Bronchial epithelial cell (primary cell): ENCODE measurements at regions not wholly inside any gene's neighbourhood (a gene's known extent, or its start where the extent isn't known, plus 50 kb on each side); places are given as distances from the start of the nearest gene placed in this dataset.
A peak's percentile ranks its signal among the peaks of the same experiment; 100 is the strongest.

ENCODE experiments used
- DNase-seq: peaks from one replicate; pipeline ENCODE4 v3.0.0-alpha.2; 2010; ENCODE audit warnings: low read depth
- FAIRE-seq: peaks from 2 replicates; lab custom pipeline; 2011; peaks lifted over from hg19 to GRCh38; lab: Jason Lieb, UNC
- H3K27me3 ChIP-seq: 2 replicates; pipeline ENCODE4 v1.5.1; 2011; ENCODE audit warnings: low read length; ENCODE audit not compliant: control insufficient read depth, insufficient read depth
- H3K36me3 ChIP-seq: 2 replicates; pipeline ENCODE4 v1.5.1; 2011; ENCODE audit warnings: low read length; ENCODE audit not compliant: control insufficient read depth, insufficient read depth
- H3K4me3 ChIP-seq: 2 replicates; pipeline ENCODE4 v1.5.1; 2011; ENCODE audit warnings: mild to moderate bottlenecking, low read depth, low read length, control low read depth
- TF ChIP-seq, protein P1 (sequence below): IDR thresholded peaks from 2 replicates; pipeline ENCODE4 v1.5.1; 2011; ENCODE audit warnings: mild to moderate bottlenecking, moderate library complexity, low read length, control low read depth, inconsistent platforms; ENCODE audit not compliant: insufficient read depth, severe bottlenecking

DNA sequence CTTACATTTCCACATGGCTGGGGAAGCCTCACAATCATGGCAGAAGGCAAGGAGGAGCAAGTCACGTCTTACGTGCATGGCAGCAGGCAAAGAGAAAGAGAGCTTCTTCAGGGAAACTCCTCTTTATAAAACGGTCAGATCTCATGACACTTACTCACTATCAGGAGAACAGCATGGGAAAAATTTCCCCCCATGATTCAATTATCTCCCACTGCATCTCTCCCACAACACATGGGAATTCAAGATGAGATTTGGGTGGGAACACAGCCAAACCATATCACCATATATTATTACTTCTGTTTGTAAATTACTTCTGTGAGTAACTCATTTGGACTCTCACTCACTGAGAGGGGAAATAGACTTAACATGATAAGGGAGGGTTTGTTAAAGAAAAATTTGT, 1496.8 kb upstream of the TMEM132C start:
- no peaks in the 10 kb centered on the region for H3K36me3 ChIP-seq
- TF ChIP-seq, protein P1, sequence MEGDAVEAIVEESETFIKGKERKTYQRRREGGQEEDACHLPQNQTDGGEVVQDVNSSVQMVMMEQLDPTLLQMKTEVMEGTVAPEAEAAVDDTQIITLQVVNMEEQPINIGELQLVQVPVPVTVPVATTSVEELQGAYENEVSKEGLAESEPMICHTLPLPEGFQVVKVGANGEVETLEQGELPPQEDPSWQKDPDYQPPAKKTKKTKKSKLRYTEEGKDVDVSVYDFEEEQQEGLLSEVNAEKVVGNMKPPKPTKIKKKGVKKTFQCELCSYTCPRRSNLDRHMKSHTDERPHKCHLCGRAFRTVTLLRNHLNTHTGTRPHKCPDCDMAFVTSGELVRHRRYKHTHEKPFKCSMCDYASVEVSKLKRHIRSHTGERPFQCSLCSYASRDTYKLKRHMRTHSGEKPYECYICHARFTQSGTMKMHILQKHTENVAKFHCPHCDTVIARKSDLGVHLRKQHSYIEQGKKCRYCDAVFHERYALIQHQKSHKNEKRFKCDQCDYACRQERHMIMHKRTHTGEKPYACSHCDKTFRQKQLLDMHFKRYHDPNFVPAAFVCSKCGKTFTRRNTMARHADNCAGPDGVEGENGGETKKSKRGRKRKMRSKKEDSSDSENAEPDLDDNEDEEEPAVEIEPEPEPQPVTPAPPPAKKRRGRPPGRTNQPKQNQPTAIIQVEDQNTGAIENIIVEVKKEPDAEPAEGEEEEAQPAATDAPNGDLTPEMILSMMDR, result no peak
- H3K27me3 ChIP-seq, result no peaks in the 10 kb centered on the region
- no peak overlapping the region for H3K4me3 ChIP-seq
- no peak for DNase-seq
- no peak for FAIRE-seq

DNA sequence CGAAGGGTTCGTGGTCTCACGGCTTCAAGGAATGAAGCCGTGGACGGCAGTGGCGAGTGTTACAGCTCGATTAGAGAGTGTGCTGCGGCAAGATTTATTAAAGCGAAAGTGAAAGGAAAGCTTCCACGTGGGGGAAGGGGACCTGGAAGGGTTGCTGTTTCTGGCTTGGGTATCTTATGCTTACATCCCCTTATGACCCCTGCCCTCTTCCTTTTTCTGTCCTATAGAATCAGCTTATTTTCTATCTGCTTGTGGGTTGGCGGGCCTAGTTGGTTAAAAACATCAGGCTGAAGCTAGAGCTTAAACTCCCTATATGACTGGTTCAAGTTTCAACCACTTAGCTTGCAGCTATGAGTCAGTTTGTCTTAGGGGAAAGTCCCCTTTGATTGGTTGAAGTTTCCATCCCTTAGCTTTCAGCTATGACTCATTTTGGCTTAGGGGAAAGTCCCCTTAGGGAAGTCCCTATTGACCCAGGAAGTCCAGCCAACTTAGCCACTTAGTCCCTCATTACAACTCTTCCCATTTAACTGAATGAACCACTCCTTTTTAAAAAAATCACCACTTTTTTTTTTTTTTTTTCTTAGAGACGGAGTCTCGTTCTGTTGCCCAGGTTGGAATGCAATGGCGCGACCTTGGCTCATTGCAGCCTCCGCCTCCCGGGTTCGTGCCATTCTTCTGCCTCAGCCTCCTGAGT, 1494.7 kb upstream of the TMEM132C start:
- no peaks in the 10 kb centered on the region for H3K27me3 ChIP-seq
- no peaks in the 10 kb centered on the region for H3K36me3 ChIP-seq
- FAIRE-seq (no peak), DNase-seq (peak; percentile 42)
- H3K4me3 ChIP-seq, result no peak overlapping the region
- TF ChIP-seq, protein P1, result no peak

DNA sequence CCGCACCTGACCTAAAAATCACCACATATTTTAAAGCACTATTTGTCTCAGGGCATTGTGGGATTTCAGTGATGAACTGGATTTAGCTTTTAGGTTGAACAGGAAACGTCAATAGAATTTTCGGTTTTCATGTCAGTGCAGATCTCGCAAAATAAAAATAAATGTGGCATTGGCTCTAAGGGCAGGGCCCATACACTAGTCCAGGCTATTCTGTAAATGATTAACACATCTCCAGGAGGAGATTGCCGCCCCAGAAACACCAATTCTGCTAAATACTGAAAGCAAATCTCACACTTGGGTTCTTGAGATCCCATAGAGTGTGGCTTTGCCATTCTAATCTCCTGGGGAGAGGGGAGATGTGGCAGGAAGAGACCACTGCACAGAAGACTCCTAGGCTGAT, 1494.0 kb upstream of the TMEM132C start:
- no peak for FAIRE-seq
- DNase-seq, result no peak
- TF ChIP-seq, protein P1, result no peak
- H3K36me3 ChIP-seq, result no peaks in the 10 kb centered on the region
- H3K4me3 ChIP-seq, result no peak overlapping the region
- H3K27me3 ChIP-seq, result no peaks in the 10 kb centered on the region

DNA sequence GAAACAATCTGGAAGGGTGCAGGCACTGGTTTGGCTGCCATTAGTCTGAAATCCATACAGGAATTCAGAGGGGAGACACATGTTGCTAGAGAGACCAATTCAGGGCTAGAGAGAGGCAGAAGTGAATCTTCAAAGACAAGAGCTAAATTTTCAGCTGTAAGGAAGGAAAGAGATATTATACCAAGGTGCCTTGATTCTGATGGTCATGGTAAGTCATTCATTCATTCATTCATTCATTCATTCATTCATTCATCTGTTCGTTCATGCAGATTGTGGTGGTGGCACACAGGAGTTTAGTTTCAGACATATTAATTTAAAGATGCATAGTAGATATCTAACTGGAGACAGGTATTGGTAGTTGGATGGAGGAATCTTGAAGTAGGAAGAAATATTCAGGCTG, 1493.5 kb upstream of the TMEM132C start:
- TF ChIP-seq, protein P1, result no peak
- DNase-seq (no peak), FAIRE-seq (no peak)
- no peaks in the 10 kb centered on the region for H3K36me3 ChIP-seq
- H3K4me3 ChIP-seq, result no peak overlapping the region
- H3K27me3 ChIP-seq, result no peaks in the 10 kb centered on the region

DNA sequence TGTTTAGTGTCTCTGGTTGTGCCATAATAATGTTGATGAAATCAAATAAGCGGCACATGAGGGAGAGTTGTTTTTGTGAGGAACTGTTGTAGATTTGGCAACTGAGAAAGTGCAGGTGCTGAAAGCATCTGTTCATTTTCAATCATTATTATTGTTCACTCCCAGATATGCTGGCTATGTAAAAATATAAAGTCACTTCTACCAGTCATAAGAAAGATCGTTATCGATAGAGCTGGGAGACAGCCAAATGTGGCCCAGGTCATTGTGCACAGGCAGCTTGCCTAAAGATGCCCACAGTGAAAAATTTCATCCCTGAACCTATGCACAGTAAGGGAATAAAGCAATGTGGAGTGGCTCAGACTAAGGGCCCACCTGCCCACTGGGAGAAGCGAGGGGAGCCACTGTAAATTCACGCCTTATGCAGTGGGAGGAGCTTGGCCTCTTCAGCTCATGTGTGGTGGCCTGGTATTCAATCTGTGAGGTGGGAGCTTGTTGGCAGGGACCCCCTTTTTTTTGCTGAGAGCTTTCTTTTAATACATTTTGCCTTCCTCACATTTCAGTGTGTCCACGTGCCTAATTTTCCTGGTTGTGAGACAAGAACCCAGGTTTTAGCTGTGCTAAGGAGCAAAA, 1490.8 kb upstream of the TMEM132C start:
- TF ChIP-seq, protein P1, result no peak
- Histone ChIP-seq H3K4me3 (no peak overlapping the region), H3K27me3 (no peaks in the 10 kb centered on the region), H3K36me3 (no peaks in the 10 kb centered on the region)
- FAIRE-seq (no peak), DNase-seq (no peak)
